ENCODE measurements at regions not wholly inside any gene's neighbourhood (a gene's known extent, or its start where the extent isn't known, plus 50 kb on each side); places are given as distances from the start of the nearest gene placed in this dataset.

- TF ChIP-seq ELF1 (IDR thresholded peaks at IDR 0.05), result no peak
- TF ChIP-seq, protein P1, sequence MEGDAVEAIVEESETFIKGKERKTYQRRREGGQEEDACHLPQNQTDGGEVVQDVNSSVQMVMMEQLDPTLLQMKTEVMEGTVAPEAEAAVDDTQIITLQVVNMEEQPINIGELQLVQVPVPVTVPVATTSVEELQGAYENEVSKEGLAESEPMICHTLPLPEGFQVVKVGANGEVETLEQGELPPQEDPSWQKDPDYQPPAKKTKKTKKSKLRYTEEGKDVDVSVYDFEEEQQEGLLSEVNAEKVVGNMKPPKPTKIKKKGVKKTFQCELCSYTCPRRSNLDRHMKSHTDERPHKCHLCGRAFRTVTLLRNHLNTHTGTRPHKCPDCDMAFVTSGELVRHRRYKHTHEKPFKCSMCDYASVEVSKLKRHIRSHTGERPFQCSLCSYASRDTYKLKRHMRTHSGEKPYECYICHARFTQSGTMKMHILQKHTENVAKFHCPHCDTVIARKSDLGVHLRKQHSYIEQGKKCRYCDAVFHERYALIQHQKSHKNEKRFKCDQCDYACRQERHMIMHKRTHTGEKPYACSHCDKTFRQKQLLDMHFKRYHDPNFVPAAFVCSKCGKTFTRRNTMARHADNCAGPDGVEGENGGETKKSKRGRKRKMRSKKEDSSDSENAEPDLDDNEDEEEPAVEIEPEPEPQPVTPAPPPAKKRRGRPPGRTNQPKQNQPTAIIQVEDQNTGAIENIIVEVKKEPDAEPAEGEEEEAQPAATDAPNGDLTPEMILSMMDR (IDR thresholded peaks at IDR 0.05), result no peak
Measured at GRCh38 chr12:25421651-25422167, 131.4 kb downstream of the LMNTD1 start.

All from SK-N-SH (cell line).